LNCaP clone FGC (cell line): ENCODE measurements at regions not wholly inside any gene's neighbourhood (a gene's known extent, or its start where the extent isn't known, plus 50 kb on each side); places are given as distances from the start of the nearest gene placed in this dataset.
"Not testable (repeated sequence)": the region's sequence is repeated elsewhere in the genome, so short reads cannot be mapped to it uniquely, and the experiment has no call there.

ENCODE experiments used
- DNase-seq: peaks from one replicate; pipeline ENCODE4 v3.0.0-alpha.2; 2011; ENCODE audit warnings: low read depth
- H3K4me3 ChIP-seq: 2 replicates; pipeline ENCODE4 v1.5.1; 2011; ENCODE audit warnings: mild to moderate bottlenecking, low read depth, low read length, control low read depth

DNA sequence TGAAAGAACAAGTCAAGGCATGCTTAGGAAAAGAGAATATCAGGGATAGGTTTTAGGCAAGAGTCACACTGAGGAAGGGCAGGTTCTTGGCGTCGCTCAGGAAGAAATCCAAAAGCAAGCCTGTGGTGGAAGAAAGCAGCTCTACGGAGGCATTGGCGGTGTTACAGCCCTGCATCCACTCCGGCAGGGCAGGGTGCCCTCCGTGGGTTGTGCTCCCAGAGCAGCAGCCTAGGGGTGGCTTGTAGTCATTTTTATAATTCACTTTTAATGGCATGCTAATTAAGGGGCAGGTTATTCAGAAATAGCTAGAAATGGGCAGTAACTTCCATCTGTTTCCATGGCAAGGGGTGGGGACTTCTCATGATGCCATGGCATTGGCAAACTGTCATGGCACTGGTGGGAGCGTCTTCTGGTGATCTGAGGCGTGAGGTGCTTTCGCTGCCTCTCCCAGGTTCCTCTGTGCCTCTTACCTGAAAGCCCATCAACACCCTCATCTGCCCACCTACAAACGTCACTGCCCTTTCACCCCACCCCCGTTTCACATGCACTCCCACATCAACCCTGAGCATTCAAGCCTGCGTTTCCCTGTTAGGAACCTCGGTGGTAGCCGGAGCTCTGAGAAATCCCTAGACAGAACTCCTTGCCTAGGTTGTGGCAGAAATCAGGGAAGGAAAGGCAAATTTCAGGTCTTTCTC lies 1763.8 kb upstream of the TPTE start:
- DNase-seq, H3K4me3 ChIP-seq: not testable (repeated sequence)

DNA sequence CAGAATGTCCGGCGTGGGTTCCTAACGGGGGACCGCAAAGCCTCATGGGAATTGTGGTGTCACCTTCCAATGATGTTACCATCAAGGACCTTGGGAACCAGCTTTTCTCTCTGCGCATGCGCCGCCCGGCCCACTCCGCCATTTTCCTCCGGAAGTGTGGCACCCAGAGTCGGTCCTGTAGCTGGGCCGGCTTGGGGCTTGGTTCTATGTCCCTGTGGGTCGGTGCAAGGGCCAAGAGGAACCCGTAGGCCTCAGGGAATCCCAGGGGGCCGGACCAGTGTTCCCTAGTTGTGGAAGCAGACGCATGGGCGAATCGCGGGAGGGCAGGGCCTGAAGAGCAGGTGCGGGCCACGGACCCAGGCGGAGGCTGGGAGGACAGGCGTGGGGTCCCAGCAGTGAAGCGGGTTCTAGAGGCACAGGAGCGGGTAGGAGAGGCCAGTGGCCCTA lies 1762.4 kb upstream of the TPTE start:
- DNase-seq, result peak; percentile 82
- peak overlapping the region; percentile 91 for H3K4me3 ChIP-seq

DNA sequence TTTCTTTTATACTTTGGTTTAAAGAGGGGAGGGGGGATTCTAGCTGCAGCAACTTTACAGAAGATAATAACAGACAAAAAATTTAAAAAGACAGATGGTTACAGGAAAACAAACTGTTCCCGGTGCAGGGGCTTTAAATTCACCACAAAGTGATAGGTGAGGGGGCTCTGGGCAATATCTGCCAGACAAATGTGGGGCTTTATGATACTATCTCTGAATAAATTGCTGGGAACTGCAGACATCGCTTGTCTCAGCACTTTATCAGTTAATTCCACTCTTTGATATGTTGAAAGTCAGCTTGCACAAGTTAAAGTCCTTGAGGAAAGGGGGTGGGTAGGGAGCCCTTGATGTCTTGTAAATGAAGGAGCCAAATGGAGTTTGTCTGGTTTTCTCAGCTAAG lies 1759.1 kb upstream of the TPTE start:
- not testable (repeated sequence) for H3K4me3 ChIP-seq, DNase-seq

- H3K4me3 ChIP-seq, DNase-seq: not testable (repeated sequence)
These were observed 1757.0 kb upstream of the TPTE start for GRCh38 chr21:8764416-8764815.

GRCh38 chr21:8766142-8766541 lies 1755.2 kb upstream of the TPTE start:
- DNase-seq, H3K4me3 ChIP-seq: not testable (repeated sequence)

DNA sequence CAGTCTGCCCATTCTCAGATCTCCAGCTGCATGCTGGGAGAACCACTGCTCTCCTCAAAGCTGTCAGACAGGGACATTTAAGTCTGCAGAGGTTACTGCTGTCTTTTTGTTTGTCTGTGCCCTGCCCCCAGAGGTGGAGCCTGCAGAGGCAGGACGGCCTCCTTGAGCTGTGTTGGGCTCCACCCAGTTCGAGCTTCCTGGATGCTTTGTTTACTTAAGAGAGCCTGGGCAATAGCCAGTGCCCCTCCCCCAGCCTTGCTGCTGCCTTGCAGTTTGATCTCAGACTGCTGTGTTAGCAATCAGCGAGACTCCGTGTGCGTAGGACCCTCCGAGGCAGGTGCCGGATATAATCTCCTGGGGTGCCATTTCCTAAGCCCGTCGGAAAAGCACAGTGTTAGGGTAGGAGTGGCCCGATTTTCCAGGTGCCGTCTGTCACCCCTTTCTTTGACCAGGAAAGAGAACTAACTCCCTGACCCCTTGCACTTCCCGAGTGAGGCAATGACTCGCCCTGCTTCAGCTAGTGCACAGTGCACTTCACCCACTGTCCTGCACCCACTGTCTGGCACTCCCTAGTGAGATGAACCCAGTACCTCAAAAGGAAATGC lies 1748.4 kb upstream of the TPTE start:
- H3K4me3 ChIP-seq, result 0 out of 2 replicates have a peak overlapping the region, but pooled peaks have one; percentile 18
- not testable (repeated sequence) for DNase-seq

DNA sequence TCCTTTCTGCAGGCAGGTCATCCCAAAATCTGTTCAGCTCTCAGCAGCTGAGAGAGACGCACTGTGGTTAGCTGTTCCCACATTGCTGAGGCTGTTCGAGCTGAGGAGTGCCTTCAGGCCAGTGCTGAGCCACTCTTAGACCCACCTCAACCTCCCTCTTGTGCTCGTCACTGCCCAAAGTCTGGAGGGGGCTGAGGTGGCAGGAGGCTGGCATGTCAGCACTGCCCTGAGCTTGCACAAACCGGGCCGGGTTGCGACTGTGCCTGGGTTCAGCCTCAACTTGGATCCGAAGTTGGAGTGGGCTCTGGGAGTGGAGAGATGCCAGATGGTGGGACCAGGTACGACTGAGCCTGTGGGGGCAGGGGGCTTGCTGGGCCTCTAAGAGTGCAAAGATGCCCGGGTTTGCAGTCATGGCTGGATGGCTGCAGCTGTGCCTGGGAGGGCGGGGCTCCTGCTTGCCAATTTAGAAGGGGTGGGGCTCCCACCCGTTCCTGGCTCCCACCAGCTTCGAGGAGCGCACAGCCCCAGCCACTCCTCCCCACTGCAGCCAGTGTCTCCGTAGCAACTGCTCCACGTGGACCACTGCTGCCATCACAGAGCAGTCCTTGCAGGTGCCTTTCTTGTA lies 1745.7 kb upstream of the TPTE start:
- not testable (repeated sequence) for H3K4me3 ChIP-seq, DNase-seq

DNA sequence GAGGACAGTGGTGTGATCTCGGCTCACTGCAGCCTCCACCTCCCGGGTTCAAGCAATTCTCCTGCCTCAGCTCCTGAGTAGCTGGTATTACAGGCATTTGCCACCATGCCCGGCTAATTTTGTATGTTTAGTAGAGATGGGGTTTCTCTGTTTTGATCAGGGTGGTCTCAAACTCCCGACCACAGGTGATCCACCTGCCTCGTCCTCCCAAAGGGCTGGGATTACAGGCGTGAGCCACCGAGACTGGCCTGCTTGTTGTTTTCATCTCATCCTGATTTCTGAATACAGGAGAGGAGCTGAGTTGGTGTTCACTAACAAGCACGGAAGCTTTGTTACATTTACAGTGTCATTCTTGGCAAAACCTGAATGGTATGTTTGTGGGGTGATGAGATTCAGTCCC lies 1744.1 kb upstream of the TPTE start:
- H3K4me3 ChIP-seq, result not testable (repeated sequence)

DNA sequence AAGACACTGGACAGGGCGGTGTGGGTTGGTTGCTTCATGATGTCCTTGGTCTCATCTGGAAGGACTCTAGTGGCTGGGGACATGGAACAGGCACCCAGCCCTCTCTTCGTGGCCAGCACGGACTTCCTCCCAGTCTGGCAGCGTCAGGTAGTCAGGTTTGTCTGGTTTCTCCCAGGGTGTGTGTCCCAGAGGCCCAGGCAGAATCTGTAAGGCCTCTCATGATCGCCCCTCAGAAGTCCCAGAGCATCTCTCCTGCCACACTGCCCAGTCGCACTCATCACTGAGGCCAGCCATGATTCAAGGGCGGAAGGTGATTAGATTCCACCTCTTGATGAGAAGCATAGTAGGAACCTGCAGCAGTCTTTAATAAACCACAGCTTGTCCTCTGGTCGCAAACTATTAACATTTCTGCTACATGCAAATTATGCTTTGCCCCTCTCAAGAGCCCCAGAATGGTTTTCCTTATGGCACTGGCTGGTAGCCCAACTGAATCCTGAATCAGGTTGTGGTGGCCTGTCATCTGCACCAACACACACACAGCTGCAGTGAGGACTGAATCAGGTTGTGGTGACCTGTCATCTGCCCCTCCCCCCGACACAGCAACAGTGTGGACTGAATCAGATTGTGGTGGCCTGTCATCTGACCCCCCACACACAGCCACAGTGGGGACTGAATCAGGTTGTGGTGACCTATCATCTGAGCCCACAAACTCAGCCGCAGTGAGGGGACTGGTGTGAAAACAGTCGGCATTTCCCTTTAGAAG lies 1742.9 kb upstream of the TPTE start:
- not testable (repeated sequence) for DNase-seq, H3K4me3 ChIP-seq

More for the DNA sequence above, 1744.1 kb upstream of the TPTE start:
- DNase-seq, result not testable (repeated sequence)

GRCh38 chr21:8812840-8813239 lies 1708.5 kb upstream of the TPTE start:
- not testable (repeated sequence) for H3K4me3 ChIP-seq, DNase-seq

- DNase-seq, H3K4me3 ChIP-seq: not testable (repeated sequence)
These were observed 1687.1 kb upstream of the TPTE start for GRCh38 chr21:8834264-8834663.
